H1 (cell line): ENCODE measurements at regions not wholly inside any gene's neighbourhood (a gene's known extent, or its start where the extent isn't known, plus 50 kb on each side); places are given as distances from the start of the nearest gene placed in this dataset.

ENCODE experiments used
- CBX5 ChIP-seq: fragments of 300-800, 300-1000 bp; sonication (generic); IDR thresholded peaks from 2 replicates; pipeline ENCODE4 v1.7.1; 2016; ENCODE audit warnings: antibody characterized with exemption, low read length, low read depth
- GTF2F1 ChIP-seq: IDR thresholded peaks from 2 replicates; pipeline ENCODE4 v1.6.1; 2012; ENCODE audit warnings: low read depth, low read length, improper control_type of control experiment, borderline replicate concordance
- HDAC2 ChIP-seq, 2 experiments: fragments of 300-600 bp in 1 of 2; sonication (generic) in 1 of 2; IDR thresholded peaks; 2 replicates each; pipeline ENCODE4 v1.6.1; 2011 to 2012; ENCODE audit warnings: low read depth in 2 of 2, low read length in 2 of 2, mild to moderate bottlenecking in 2 of 2, moderate library complexity in 2 of 2, borderline replicate concordance in 1 of 2, inconsistent platforms in 1 of 2
- TF ChIP-seq, protein P1 (sequence below): fragments of 300-600 bp; sonication (generic); IDR thresholded peaks from 2 replicates; pipeline ENCODE4 v1.7.1; 2012; ENCODE audit warnings: low read length, moderate library complexity, mild to moderate bottlenecking, inconsistent platforms; ENCODE audit not compliant: insufficient replicate concordance

GRCh38 chr4:57287687-57288604 is 177.8 kb upstream of the IGFBP7 start (continued):
- TF ChIP-seq, protein P1, sequence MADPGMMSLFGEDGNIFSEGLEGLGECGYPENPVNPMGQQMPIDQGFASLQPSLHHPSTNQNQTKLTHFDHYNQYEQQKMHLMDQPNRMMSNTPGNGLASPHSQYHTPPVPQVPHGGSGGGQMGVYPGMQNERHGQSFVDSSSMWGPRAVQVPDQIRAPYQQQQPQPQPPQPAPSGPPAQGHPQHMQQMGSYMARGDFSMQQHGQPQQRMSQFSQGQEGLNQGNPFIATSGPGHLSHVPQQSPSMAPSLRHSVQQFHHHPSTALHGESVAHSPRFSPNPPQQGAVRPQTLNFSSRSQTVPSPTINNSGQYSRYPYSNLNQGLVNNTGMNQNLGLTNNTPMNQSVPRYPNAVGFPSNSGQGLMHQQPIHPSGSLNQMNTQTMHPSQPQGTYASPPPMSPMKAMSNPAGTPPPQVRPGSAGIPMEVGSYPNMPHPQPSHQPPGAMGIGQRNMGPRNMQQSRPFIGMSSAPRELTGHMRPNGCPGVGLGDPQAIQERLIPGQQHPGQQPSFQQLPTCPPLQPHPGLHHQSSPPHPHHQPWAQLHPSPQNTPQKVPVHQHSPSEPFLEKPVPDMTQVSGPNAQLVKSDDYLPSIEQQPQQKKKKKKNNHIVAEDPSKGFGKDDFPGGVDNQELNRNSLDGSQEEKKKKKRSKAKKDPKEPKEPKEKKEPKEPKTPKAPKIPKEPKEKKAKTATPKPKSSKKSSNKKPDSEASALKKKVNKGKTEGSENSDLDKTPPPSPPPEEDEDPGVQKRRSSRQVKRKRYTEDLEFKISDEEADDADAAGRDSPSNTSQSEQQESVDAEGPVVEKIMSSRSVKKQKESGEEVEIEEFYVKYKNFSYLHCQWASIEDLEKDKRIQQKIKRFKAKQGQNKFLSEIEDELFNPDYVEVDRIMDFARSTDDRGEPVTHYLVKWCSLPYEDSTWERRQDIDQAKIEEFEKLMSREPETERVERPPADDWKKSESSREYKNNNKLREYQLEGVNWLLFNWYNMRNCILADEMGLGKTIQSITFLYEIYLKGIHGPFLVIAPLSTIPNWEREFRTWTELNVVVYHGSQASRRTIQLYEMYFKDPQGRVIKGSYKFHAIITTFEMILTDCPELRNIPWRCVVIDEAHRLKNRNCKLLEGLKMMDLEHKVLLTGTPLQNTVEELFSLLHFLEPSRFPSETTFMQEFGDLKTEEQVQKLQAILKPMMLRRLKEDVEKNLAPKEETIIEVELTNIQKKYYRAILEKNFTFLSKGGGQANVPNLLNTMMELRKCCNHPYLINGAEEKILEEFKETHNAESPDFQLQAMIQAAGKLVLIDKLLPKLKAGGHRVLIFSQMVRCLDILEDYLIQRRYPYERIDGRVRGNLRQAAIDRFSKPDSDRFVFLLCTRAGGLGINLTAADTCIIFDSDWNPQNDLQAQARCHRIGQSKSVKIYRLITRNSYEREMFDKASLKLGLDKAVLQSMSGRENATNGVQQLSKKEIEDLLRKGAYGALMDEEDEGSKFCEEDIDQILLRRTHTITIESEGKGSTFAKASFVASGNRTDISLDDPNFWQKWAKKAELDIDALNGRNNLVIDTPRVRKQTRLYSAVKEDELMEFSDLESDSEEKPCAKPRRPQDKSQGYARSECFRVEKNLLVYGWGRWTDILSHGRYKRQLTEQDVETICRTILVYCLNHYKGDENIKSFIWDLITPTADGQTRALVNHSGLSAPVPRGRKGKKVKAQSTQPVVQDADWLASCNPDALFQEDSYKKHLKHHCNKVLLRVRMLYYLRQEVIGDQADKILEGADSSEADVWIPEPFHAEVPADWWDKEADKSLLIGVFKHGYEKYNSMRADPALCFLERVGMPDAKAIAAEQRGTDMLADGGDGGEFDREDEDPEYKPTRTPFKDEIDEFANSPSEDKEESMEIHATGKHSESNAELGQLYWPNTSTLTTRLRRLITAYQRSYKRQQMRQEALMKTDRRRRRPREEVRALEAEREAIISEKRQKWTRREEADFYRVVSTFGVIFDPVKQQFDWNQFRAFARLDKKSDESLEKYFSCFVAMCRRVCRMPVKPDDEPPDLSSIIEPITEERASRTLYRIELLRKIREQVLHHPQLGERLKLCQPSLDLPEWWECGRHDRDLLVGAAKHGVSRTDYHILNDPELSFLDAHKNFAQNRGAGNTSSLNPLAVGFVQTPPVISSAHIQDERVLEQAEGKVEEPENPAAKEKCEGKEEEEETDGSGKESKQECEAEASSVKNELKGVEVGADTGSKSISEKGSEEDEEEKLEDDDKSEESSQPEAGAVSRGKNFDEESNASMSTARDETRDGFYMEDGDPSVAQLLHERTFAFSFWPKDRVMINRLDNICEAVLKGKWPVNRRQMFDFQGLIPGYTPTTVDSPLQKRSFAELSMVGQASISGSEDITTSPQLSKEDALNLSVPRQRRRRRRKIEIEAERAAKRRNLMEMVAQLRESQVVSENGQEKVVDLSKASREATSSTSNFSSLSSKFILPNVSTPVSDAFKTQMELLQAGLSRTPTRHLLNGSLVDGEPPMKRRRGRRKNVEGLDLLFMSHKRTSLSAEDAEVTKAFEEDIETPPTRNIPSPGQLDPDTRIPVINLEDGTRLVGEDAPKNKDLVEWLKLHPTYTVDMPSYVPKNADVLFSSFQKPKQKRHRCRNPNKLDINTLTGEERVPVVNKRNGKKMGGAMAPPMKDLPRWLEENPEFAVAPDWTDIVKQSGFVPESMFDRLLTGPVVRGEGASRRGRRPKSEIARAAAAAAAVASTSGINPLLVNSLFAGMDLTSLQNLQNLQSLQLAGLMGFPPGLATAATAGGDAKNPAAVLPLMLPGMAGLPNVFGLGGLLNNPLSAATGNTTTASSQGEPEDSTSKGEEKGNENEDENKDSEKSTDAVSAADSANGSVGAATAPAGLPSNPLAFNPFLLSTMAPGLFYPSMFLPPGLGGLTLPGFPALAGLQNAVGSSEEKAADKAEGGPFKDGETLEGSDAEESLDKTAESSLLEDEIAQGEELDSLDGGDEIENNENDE = peak; percentile 49
- TF ChIP-seq CBX5 (no peak), HDAC2 (IDR thresholded peaks at IDR 0.05; ENCODE audit: borderline replicate concordance in 1 of 2, low read depth in 2 of 2, low read length in 2 of 2) (no peak), GTF2F1 (no peak)
